ENCODE measurements at regions not wholly inside any gene's neighbourhood (a gene's known extent, or its start where the extent isn't known, plus 50 kb on each side); places are given as distances from the start of the nearest gene placed in this dataset.

DNA sequence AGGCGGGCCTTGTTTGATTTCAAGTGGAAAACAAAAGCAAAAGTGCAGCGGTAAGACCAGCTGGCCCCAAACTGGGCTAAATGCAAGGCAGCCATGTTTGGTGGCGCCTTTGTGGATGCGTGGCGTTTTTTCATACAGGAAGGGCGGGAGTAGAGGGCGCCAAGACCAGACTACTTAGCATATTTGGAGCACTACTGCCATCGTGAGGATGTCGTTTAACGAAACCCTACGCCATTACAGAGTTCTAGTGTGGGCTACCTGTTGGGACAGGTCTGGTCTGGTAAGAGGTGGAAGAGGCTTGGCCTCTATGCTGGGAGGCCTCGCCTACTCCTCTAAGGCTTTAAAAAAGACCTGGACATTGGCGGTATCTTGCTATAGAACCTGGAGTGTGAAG lies 230.7 kb upstream of the STK26 start:
- Histone ChIP-seq H3K4me3 (ENCODE audit: insufficient read depth, low read length) (peak overlapping the region; percentile 67), H3K36me3 (ENCODE audit: insufficient read depth, low read length) (no peaks in the 10 kb centered on the region), H3K4me2 (ENCODE audit: insufficient read depth, low read length) (peak overlapping the region; percentile 89), H3K27me3 (ENCODE audit: insufficient read depth, low read length) (peaks cover 11% of the 10 kb centered on the region), H4K20me1 (ENCODE audit: insufficient read depth, low read length) (no peaks in the 10 kb centered on the region), H2AFZ (ENCODE audit: low read length) (peak overlapping the region; percentile 64), H3K4me1 (ENCODE audit: insufficient read depth, low read length) (no peaks in the 10 kb centered on the region), H3K79me2 (ENCODE audit: insufficient read depth, low read length) (no peaks in the 10 kb centered on the region), H3K9me3 (ENCODE audit: low read depth, low read length) (no peaks in the 10 kb centered on the region), H3K27ac (ENCODE audit: low read depth, low read length) (no peak overlapping the region)
- DNase-seq (ENCODE audit: insufficient read length, low spot score, missing footprints) = peak; percentile 91
- TF ChIP-seq, protein P1, sequence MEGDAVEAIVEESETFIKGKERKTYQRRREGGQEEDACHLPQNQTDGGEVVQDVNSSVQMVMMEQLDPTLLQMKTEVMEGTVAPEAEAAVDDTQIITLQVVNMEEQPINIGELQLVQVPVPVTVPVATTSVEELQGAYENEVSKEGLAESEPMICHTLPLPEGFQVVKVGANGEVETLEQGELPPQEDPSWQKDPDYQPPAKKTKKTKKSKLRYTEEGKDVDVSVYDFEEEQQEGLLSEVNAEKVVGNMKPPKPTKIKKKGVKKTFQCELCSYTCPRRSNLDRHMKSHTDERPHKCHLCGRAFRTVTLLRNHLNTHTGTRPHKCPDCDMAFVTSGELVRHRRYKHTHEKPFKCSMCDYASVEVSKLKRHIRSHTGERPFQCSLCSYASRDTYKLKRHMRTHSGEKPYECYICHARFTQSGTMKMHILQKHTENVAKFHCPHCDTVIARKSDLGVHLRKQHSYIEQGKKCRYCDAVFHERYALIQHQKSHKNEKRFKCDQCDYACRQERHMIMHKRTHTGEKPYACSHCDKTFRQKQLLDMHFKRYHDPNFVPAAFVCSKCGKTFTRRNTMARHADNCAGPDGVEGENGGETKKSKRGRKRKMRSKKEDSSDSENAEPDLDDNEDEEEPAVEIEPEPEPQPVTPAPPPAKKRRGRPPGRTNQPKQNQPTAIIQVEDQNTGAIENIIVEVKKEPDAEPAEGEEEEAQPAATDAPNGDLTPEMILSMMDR (IDR thresholded peaks at IDR 0.05; ENCODE audit: extremely low read depth, low read depth, low read length) = peak; percentile 43

DNA sequence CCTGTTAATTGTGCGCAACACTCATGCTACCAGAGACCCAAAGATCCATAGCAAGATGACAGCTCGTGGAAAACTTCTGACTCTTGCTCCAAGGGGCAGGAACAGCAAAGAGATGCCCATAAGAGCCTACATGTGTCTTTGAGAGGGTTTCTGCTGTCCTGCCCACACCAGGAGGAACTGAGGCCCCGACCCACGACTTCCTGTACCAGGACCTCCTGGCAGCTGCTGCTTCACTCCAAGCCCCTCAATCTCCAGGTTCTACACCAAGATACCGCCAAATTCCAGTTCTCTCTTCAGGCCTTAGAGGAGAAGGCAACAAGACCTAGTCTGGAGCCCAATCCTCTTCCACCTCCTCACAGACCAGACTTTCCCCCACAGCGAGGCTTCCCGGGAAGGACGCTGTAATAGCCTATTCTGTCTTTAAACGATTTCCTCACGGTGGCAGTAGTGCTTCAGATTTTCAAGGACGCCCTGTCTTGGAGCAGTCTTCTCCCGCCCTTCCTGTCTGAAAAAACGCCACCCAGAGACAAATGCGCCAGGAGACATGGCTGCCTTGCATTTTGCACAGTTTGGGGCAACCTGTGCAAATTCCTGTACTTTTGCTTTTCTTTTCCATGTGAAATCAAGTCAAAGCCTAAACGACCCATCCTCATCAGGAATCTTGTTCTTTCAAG lies 230.2 kb upstream of the STK26 start:
- Histone ChIP-seq H2AFZ (ENCODE audit: low read length) (peak overlapping the region; percentile 83), H3K27ac (ENCODE audit: low read depth, low read length) (no peak overlapping the region), H3K36me3 (ENCODE audit: insufficient read depth, low read length) (no peaks in the 10 kb centered on the region), H3K79me2 (ENCODE audit: insufficient read depth, low read length) (no peaks in the 10 kb centered on the region), H3K4me1 (ENCODE audit: insufficient read depth, low read length) (no peaks in the 10 kb centered on the region), H3K4me3 (ENCODE audit: insufficient read depth, low read length) (peak overlapping the region; percentile 67), H3K27me3 (ENCODE audit: insufficient read depth, low read length) (peaks cover 11% of the 10 kb centered on the region), H3K9me3 (ENCODE audit: low read depth, low read length) (no peaks in the 10 kb centered on the region), H3K4me2 (ENCODE audit: insufficient read depth, low read length) (peak overlapping the region; percentile 89), H4K20me1 (ENCODE audit: insufficient read depth, low read length) (no peaks in the 10 kb centered on the region)
- TF ChIP-seq, protein P1 (IDR thresholded peaks at IDR 0.05; ENCODE audit: extremely low read depth, low read depth, low read length) = peak; percentile 56
- DNase-seq (ENCODE audit: insufficient read length, low spot score, missing footprints) = peak; percentile 87

DNA sequence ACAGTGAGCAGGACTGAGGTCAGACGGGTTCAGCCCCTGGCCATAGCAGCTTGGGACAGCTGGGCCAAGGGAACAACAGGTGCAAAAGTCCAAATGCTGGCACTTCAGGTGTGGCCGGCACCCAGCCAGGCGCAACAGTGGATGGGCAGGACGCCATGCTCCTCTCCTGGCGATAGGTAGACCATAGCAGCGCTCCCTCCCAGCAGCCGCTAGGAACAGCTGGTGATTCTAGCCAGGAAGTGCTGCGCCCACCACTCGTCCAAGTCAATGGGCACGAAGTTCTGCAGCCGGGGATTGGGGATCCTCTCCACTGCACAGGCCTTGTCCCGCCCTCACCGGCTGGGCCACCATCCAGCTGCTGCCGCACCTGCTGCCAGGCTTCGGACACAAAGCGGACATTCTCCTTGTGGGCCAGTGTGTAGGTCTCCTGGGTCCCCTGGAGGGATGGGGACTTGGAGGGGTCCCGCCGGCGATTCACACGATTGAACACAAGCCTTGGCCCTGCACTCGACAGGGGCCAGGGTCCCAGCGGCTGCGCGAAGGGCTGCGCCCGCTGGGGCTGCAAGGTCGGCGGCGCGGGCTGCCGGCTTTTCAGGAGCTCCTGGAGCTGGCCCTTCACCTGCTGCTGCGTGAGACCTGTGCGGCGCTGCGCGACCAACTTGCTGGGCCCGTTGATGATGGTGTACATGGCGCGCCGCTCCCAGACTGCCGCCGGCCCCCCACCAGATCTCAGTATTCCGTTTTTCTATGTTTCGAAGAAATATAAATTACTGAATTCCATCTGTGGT lies 227.5 kb upstream of the STK26 start:
- Histone ChIP-seq H3K27ac (ENCODE audit: low read depth, low read length) (no peak overlapping the region), H3K9me3 (ENCODE audit: low read depth, low read length) (no peaks in the 10 kb centered on the region)

More for the DNA sequence above, 227.5 kb upstream of the STK26 start:
- no peaks in the 10 kb centered on the region for H3K79me2 ChIP-seq (ENCODE audit: insufficient read depth, low read length)
- H4K20me1 ChIP-seq (ENCODE audit: insufficient read depth, low read length) = no peaks in the 10 kb centered on the region
- TF ChIP-seq, protein P1 (IDR thresholded peaks at IDR 0.05; ENCODE audit: extremely low read depth, low read depth, low read length) = no peak
- no peaks in the 10 kb centered on the region for H3K36me3 ChIP-seq (ENCODE audit: insufficient read depth, low read length)
- DNase-seq (ENCODE audit: insufficient read length, low spot score, missing footprints) = no peak
- peaks cover 7% of the 10 kb centered on the region for H3K27me3 ChIP-seq (ENCODE audit: insufficient read depth, low read length)
- H2AFZ ChIP-seq (ENCODE audit: low read length) = no peak overlapping the region
- no peak overlapping the region for H3K4me3 ChIP-seq (ENCODE audit: insufficient read depth, low read length)
- no peak overlapping the region for H3K4me2 ChIP-seq (ENCODE audit: insufficient read depth, low read length)
- no peaks in the 10 kb centered on the region for H3K4me1 ChIP-seq (ENCODE audit: insufficient read depth, low read length)

All from osteoblast (primary cell).